IMR-90 (cell line): ENCODE measurements at regions not wholly inside any gene's neighbourhood (a gene's known extent, or its start where the extent isn't known, plus 50 kb on each side); places are given as distances from the start of the nearest gene placed in this dataset.

ENCODE experiments used
- ATAC-seq: fragments of 200-7000 bp; cut with Tn5 transposase; 2 replicates; pipeline ENCODE4 v1.9.1; 2020; ENCODE audit warnings: low read depth, mild to moderate bottlenecking, moderate library complexity
- BruUV-seq: library from RNA; stranded (reverse); fragments of 400-500 nt; replicated peaks from 2 replicates; lab custom pipeline; 2021; lab: Mats Ljungman, UMichigan
- CTCF ChIA-PET: fragments of 300-600 bp; formaldehyde crosslinking; extraction: SDS; loops from one replicate; lab custom pipeline; 2021; ENCODE audit warnings: antibody characterized with exemption; lab: Yijun Ruan, JAX
- POLR2A ChIA-PET: fragments of 300-600 bp; sonication (Branson Sonifier 250); formaldehyde crosslinking; loops from one replicate; lab custom pipeline; 2022; ENCODE audit warnings: antibody characterized with exemption; ENCODE audit not compliant: unreplicated experiment; lab: Charles Lee
- DNase-seq: peaks from one replicate; pipeline ENCODE4 v3.0.0; 2013
- H2AFZ ChIP-seq: replicated peaks from 2 replicates; pipeline ENCODE3; 2013; ENCODE audit warnings: low read length, mild to moderate bottlenecking; ENCODE audit not compliant: poor library complexity
- H2AK5ac ChIP-seq: 2 replicates; pipeline ENCODE4 v1.6.1; 2013; ENCODE audit warnings: low read depth, low read length, inconsistent platforms
- H2AK9ac ChIP-seq: replicated peaks from 2 replicates; pipeline ENCODE3; 2013; ENCODE audit warnings: mild to moderate bottlenecking, low read depth, low read length, moderate library complexity; ENCODE audit not compliant: poor library complexity
- H2BK120ac ChIP-seq: 2 replicates; pipeline ENCODE4 v1.6.1; 2013; ENCODE audit warnings: low read depth, low read length, inconsistent platforms
- H2BK15ac ChIP-seq: 3 replicates; pipeline ENCODE4 v1.6.1; 2013; ENCODE audit warnings: low read depth, low read length, inconsistent platforms
- H2BK20ac ChIP-seq: 2 replicates; pipeline ENCODE4 v1.6.1; 2013; ENCODE audit warnings: low read depth, mild to moderate bottlenecking, inconsistent platforms, low read length, moderate library complexity
- H2BK5ac ChIP-seq: 2 replicates; pipeline ENCODE4 v1.6.1; 2013; ENCODE audit warnings: mild to moderate bottlenecking, low read depth, low read length, inconsistent platforms; ENCODE audit not compliant: poor library complexity, severe bottlenecking
- H3K14ac ChIP-seq: replicated peaks from 2 replicates; pipeline ENCODE4 v1.6.1; 2013; ENCODE audit warnings: low read depth, low read length, inconsistent platforms
- H3K18ac ChIP-seq: 2 replicates; pipeline ENCODE4 v1.6.1; 2013; ENCODE audit warnings: low read depth, low read length, control low read depth
- H3K23ac ChIP-seq: 2 replicates; pipeline ENCODE4 v1.6.1; 2013; ENCODE audit warnings: low read depth, low read length, inconsistent platforms
- H3K27ac ChIP-seq: 2 replicates; pipeline ENCODE4 v1.5.1; 2013; ENCODE audit warnings: mild to moderate bottlenecking, control low read depth, low read length; ENCODE audit not compliant: insufficient read depth
- H3K27me3 ChIP-seq: 2 replicates; pipeline ENCODE4 v1.6.1; 2013; ENCODE audit warnings: low read length; ENCODE audit not compliant: control insufficient read depth, insufficient read depth
- H3K36me3 ChIP-seq: 2 replicates; pipeline ENCODE4 v1.6.1; 2013; ENCODE audit warnings: low read length, mixed read lengths; ENCODE audit not compliant: control insufficient read depth, insufficient read depth
- H3K4ac ChIP-seq: 2 replicates; pipeline ENCODE4 v1.6.1; 2013; ENCODE audit warnings: low read depth, low read length, inconsistent platforms
- H3K4me1 ChIP-seq: 2 replicates; pipeline ENCODE4 v1.6.1; 2013; ENCODE audit warnings: low read length, mixed read lengths; ENCODE audit not compliant: control insufficient read depth, insufficient read depth
- H3K4me2 ChIP-seq: 2 replicates; pipeline ENCODE4 v1.6.1; 2013; ENCODE audit warnings: low read depth, mild to moderate bottlenecking, control low read depth, low read length, moderate library complexity
- H3K4me3 ChIP-seq: 2 replicates; pipeline ENCODE4 v1.5.1; 2013; ENCODE audit warnings: low read depth, mild to moderate bottlenecking, control low read depth, low read length, moderate library complexity; ENCODE audit not compliant: insufficient read depth
- H3K56ac ChIP-seq: 2 replicates; pipeline ENCODE4 v1.6.1; 2013; ENCODE audit warnings: low read length, inconsistent platforms; ENCODE audit not compliant: insufficient read depth; ENCODE audit errors: extremely low read depth
- H3K79me1 ChIP-seq, 2 experiments: 2 replicates each; pipeline ENCODE4 v1.6.1; 2013; ENCODE audit warnings: low read length in 2 of 2, inconsistent platforms in 1 of 2, low read depth in 1 of 2
- H3K9ac ChIP-seq: 2 replicates; pipeline ENCODE4 v1.6.1; 2013; ENCODE audit warnings: low read depth, low read length, control low read depth
- H3K9me1 ChIP-seq: 2 replicates; pipeline ENCODE4 v1.6.1; 2013; ENCODE audit warnings: low read length, inconsistent platforms; ENCODE audit not compliant: insufficient read depth
- H3K9me3 ChIP-seq: 2 replicates; pipeline ENCODE4 v1.6.1; 2013; ENCODE audit warnings: low read length; ENCODE audit not compliant: control insufficient read depth, insufficient read depth
- H4K20me1 ChIP-seq: 2 replicates; pipeline ENCODE4 v1.6.1; 2013; ENCODE audit warnings: low read length, inconsistent platforms; ENCODE audit not compliant: insufficient read depth
- H4K5ac ChIP-seq: 2 replicates; pipeline ENCODE4 v1.6.1; 2013; ENCODE audit warnings: mild to moderate bottlenecking, low read depth, low read length, control low read depth
- H4K8ac ChIP-seq, 2 experiments: 2 replicates each; pipeline ENCODE4 v1.6.1; 2013; ENCODE audit warnings: low read depth in 2 of 2, low read length in 2 of 2, control low read depth in 1 of 2, inconsistent platforms in 1 of 2
- H4K91ac ChIP-seq: 2 replicates; pipeline ENCODE4 v1.6.1; 2013; ENCODE audit warnings: low read depth, low read length, inconsistent platforms; ENCODE audit not compliant: insufficient read depth
- ELK1 ChIP-seq: fragments of 150-350 bp; IDR thresholded peaks from 2 replicates; pipeline ENCODE4 v1.6.1; 2016; ENCODE audit warnings: low read depth, mild to moderate bottlenecking, low read length, moderate library complexity, borderline replicate concordance
- RAD21 ChIP-seq: IDR thresholded peaks from 2 replicates; pipeline ENCODE4 v1.6.1; 2012; ENCODE audit warnings: low read length, improper control_type of control experiment
- USF2 ChIP-seq: fragments of 150-350 bp; IDR thresholded peaks from 2 replicates; pipeline ENCODE4 v1.6.1; 2017; ENCODE audit warnings: mild to moderate bottlenecking, antibody characterized with exemption, low read length, low read depth
- dilution Hi-C: fragments of 300-500 bp; cut with HindIII; formaldehyde crosslinking; loops from one replicate; pipeline ENCODE4 v1.14.3; 2018; ENCODE audit warnings: low sequenced_read_pairs; ENCODE audit not compliant: unreplicated experiment
- in situ Hi-C: fragments of 300-500 bp; cut with MboI; formaldehyde crosslinking; loops from 3 replicates; pipeline ENCODE4 v1.14.3; 2019; ENCODE audit warnings: low sequenced_read_pairs, inconsistent platforms, mixed read lengths
- intact Hi-C: fragments of 100-400 bp; cut with micrococcal nuclease; formaldehyde crosslinking; loops from 2 replicates; pipeline ENCODE4 v1.10.0; 2022

GRCh38 chr1:55707196-55707595 lies 492.0 kb upstream of the USP24 start:
- peak overlapping the region; percentile 65; the same call in 1 of the 2 replicates for H2AK5ac ChIP-seq
- peak overlapping the region; percentile 11; the same call in 1 of the 2 replicates for H3K27ac ChIP-seq
- no TSS peak for BruUV-seq
- H3K4me2 ChIP-seq, result no peak overlapping the region
- H2BK15ac ChIP-seq, result peak overlapping the region; percentile 63; the same call in 1 of the 3 replicates
- peak overlapping the region; percentile 71 for H3K18ac ChIP-seq
- H2AFZ ChIP-seq, result no peak overlapping the region
- H4K5ac ChIP-seq, result peak overlapping the region; percentile 43; the same call in 1 of the 2 replicates
- H3K23ac ChIP-seq, result 0 out of 2 replicates have a peak overlapping the region, but pooled peaks have one; percentile 40
- intact Hi-C loops (no loop called here), dilution Hi-C loops (no loop called here), in situ Hi-C loops (no loop called here)
- H3K9me1 ChIP-seq, result 0 out of 2 replicates have a peak, but pooled peaks cover 8% of the 10 kb centered on the region
- no peak overlapping the region for H3K9ac ChIP-seq
- H4K8ac ChIP-seq, result peak overlapping the region in 1 of 2 experiments; percentile 4; a peak in 1 of 4 replicates
- no peak for ATAC-seq
- H3K4me1 ChIP-seq, result peaks cover 13% of the 10 kb centered on the region
- CTCF ChIA-PET, result no interaction called here
- peak overlapping the region; percentile 46; the same call in 1 of the 2 replicates for H3K14ac ChIP-seq
- H2BK20ac ChIP-seq, result peak overlapping the region; percentile 81
- no peak overlapping the region for H2BK5ac ChIP-seq
- no peaks in the 10 kb centered on the region for H3K9me3 ChIP-seq
- H3K27me3 ChIP-seq, result no peaks in the 10 kb centered on the region
- no peak overlapping the region for H3K4me3 ChIP-seq
- H4K91ac ChIP-seq, result peak overlapping the region; percentile 43
- no peaks in the 10 kb centered on the region for H3K79me1 ChIP-seq
- H3K56ac ChIP-seq, result no peak overlapping the region; the same call in 1 of the 2 replicates
- no peaks in the 10 kb centered on the region for H3K36me3 ChIP-seq
- no peak overlapping the region for H2AK9ac ChIP-seq
- H3K4ac ChIP-seq, result peak overlapping the region; percentile 61
- POLR2A ChIA-PET, result no interaction called here
- H2BK120ac ChIP-seq, result peak overlapping the region; percentile 79; the same call in 1 of the 2 replicates
- no peaks in the 10 kb centered on the region for H4K20me1 ChIP-seq
- DNase-seq, result no peak
- TF ChIP-seq RAD21 (no peak), USF2 (no peak), ELK1 (no peak)
